GM12873 (cell line): ENCODE measurements at regions not wholly inside any gene's neighbourhood (a gene's known extent, or its start where the extent isn't known, plus 50 kb on each side); places are given as distances from the start of the nearest gene placed in this dataset.

Experiments used
- TF ChIP-seq, protein P1 (sequence below): IDR thresholded peaks from 2 replicates; pipeline ENCODE4 v1.5.1; 2012; ENCODE audit warnings: low read depth, mild to moderate bottlenecking, moderate library complexity, low read length, control low read depth; ENCODE audit not compliant: insufficient read depth; ENCODE audit errors: missing control alignments

DNA sequence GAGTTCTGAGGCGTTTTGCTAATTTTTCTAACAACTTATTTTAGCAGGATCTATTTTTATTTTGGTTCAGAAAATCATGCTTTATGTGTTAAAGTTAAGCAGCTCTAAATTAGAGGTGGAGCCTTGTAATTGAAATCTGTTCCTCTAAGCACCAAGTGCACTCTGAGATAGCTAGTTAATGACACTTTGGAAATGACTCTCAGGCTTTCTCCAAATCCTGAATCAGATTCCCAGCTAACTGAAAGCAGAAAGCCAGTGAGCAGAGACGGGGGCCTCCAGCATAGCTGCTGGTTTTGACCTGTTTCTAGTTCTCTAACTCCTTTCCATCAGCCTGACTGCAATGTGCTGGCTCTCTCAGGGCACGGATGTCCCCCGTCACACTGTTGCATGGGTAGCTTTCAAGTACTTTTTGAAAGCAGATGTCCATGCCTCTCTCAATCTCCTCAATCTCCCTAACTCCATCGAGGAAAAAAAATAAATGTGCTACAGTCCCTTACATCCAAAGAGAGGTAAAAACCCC, 326.5 kb downstream of the SATB2 start:
- TF ChIP-seq, protein P1, sequence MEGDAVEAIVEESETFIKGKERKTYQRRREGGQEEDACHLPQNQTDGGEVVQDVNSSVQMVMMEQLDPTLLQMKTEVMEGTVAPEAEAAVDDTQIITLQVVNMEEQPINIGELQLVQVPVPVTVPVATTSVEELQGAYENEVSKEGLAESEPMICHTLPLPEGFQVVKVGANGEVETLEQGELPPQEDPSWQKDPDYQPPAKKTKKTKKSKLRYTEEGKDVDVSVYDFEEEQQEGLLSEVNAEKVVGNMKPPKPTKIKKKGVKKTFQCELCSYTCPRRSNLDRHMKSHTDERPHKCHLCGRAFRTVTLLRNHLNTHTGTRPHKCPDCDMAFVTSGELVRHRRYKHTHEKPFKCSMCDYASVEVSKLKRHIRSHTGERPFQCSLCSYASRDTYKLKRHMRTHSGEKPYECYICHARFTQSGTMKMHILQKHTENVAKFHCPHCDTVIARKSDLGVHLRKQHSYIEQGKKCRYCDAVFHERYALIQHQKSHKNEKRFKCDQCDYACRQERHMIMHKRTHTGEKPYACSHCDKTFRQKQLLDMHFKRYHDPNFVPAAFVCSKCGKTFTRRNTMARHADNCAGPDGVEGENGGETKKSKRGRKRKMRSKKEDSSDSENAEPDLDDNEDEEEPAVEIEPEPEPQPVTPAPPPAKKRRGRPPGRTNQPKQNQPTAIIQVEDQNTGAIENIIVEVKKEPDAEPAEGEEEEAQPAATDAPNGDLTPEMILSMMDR, result no peak

- TF ChIP-seq, protein P1, result no peak
Measured at GRCh38 chr2:199130501-199130900, 327.2 kb downstream of the SATB2 start.

DNA sequence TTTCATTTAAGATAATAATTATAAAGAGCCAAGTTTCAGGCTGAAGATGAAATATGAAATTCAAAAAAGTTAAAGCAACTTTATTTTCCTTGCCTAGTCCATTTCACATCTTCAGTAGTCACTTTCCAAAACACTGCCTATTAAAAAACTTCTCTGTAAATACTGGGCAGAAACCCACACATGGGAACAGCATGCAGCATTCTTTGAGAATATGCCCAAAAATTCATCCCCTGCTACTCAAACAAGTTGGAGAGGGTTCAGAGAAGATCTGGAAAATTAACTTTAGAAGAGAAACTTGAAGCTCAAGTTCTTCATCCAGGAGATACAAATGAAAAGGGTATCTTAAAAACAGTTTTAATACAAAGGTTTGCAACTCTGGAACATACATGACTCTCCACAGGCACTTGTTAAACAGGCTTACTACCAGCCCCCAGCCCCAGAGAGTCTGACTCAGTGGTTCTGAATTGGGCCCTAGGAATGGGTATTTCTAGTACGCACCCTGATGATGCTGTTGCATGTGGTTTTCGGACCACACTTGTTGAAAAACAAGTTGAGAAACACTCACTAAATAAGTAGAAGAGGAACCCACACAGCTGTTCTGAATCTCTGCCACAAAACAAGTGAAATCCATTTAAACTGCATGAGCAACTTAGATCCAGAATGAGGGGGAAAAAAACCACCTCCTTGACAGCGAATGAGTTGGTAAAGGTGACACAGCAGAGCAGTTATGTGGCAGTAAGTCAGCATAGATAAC, 329.1 kb downstream of the SATB2 start:
- TF ChIP-seq, protein P1, result no peak

DNA sequence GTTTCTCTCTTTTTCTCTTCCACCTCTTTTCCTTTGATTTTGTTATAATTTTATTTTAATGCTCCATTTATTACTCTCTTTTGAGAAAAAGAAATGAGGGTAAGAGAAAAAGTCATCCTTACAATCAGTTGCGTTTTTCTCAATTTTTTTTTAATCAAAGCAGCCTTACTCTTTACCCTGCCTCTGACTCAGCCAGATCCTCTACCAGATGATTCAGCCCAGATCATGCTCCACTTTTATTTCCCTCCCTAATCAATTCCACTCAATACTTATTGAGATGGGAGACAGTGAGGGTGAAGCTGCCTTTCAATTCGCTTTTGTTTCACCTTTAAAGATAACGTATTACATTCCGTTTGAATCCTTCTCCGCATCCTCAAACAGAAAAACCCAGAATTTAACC, 337.9 kb downstream of the SATB2 start:
- TF ChIP-seq, protein P1, result no peak

DNA sequence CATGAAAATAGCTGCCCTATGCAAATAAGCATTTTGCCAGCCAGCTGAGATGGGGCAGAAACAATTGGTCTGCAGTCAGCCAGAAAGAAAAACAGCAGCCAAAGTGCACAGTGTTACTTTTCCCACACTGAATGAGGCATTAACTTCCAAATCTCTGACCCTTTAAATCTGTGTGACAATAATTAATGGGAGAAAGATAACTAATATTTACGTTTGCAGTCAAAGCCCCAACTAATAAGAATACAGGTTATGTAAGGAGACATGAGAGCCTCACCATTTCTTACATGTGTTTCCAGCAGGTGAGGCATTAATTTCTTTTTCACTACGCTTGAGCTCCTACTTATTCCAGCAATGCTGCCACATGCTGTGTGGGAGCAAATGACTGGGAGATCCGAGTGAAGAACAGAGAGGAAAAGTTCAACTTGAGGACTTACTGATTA, 339.0 kb downstream of the SATB2 start:
- TF ChIP-seq, protein P1, result no peak

- TF ChIP-seq, protein P1, result no peak
Measured at GRCh38 chr2:199115169-199115568, 342.6 kb downstream of the SATB2 start.

- TF ChIP-seq, protein P1, result no peak
Measured at GRCh38 chr2:199113111-199113510, 344.6 kb downstream of the SATB2 start.
